ENCODE measurements at regions not wholly inside any gene's neighbourhood (a gene's known extent, or its start where the extent isn't known, plus 50 kb on each side); places are given as distances from the start of the nearest gene placed in this dataset.

DNA sequence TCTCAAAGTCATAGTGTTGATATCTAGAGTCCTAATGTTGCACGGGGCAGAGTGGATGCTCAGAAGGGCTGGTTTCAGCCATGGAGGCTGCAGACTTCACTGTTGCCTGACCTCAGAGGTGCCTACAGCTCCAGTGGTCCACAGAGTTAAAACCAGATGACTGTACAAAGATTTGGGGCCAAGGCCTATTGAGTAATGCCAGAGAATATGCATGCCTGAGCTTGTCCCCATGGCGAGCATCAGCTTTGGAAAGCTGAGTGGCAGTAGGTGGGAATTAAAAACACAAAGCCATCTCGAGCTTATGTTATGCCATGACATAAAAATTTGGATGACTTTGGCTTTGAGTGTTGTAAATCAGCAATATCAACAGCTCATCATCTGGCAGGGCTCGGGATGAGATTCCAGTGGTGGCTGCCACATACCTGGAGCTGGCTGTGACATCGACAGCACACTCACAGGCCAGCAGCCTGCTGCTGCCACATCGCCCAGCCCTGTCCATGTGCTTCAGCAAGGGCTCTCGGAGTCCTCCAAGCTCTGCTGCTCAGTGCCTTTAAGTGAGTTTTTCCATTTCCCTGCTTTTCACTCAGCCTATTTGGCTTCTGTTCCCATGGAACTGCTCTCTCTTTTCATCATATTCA lies 379.6 kb downstream of the TNS3 start:
- no peak overlapping the region for H3K4me3 ChIP-seq
- WGBS, 2 experiments (ENCODE audit: low coverage in 1 of 2, low lambda C conversion rate in 2 of 2, missing lambda C conversion rate in 2 of 2): 17 to 21% methylated on average over 7 of the region's 7 CpGs
- H3K4me1 ChIP-seq (ENCODE audit: insufficient read depth): peaks cover 6% of the 10 kb centered on the region; the same call in 1 of the 2 replicates
- no peak overlapping the region for H3K4me2 ChIP-seq (ENCODE audit: unreplicated experiment)
- H3K9ac ChIP-seq: no peak overlapping the region
- peak overlapping the region; percentile 62 for H2AFZ ChIP-seq
- H3F3A ChIP-seq (ENCODE audit: insufficient read depth): no peaks in the 10 kb centered on the region
- no peaks in the 10 kb centered on the region for H3K9me3 ChIP-seq (ENCODE audit: low read depth)
- DNase-seq: peak; percentile 46
- H3K27me3 ChIP-seq (replicated peaks; ENCODE audit: insufficient read depth): no peaks in the 10 kb centered on the region
- H4K20me1 ChIP-seq (ENCODE audit: insufficient read depth): no peaks in the 10 kb centered on the region
- no peaks in the 10 kb centered on the region for H3K79me2 ChIP-seq (ENCODE audit: insufficient read depth)
- H3K27ac ChIP-seq: no peak overlapping the region
- in situ Hi-C loops (cut with MboI): no loop called here
- TF ChIP-seq EZH2 (IDR thresholded peaks at IDR 0.05; ENCODE audit: insufficient read depth, poor library complexity, severe bottlenecking): no peak
- TF ChIP-seq EZH2phosphoT487 (IDR thresholded peaks at IDR 0.05; ENCODE audit: insufficient read depth, low read depth): no peak
- no peaks in the 10 kb centered on the region for H3K9me2 ChIP-seq (ENCODE audit: insufficient read depth)
- no peaks in the 10 kb centered on the region for H3K36me3 ChIP-seq (ENCODE audit: low read depth)

- in situ Hi-C loops (cut with MboI): loop anchor here (25.0 kb wide), 1 partner anchor 1286 kb away; the partner anchor contains the start of gene IGFBP3
- DNase-seq: peak; percentile 36
- no peak overlapping the region for H3K4me2 ChIP-seq (ENCODE audit: unreplicated experiment)
- no peaks in the 10 kb centered on the region for H3K79me2 ChIP-seq (ENCODE audit: insufficient read depth)
- H2AFZ ChIP-seq: no peak overlapping the region
- no peak overlapping the region for H3K27ac ChIP-seq
- no peaks in the 10 kb centered on the region for H3K9me2 ChIP-seq (ENCODE audit: insufficient read depth)
- H3K27me3 ChIP-seq (replicated peaks; ENCODE audit: insufficient read depth): no peaks in the 10 kb centered on the region
- TF ChIP-seq EZH2phosphoT487 (IDR thresholded peaks at IDR 0.05; ENCODE audit: insufficient read depth, low read depth) (no peak), EZH2 (IDR thresholded peaks at IDR 0.05; ENCODE audit: insufficient read depth, poor library complexity, severe bottlenecking) (no peak)
- no peak overlapping the region for H3K9ac ChIP-seq
- H3K4me1 ChIP-seq (ENCODE audit: insufficient read depth): peaks cover 6% of the 10 kb centered on the region; the same call in 1 of the 2 replicates
- no peaks in the 10 kb centered on the region for H3K9me3 ChIP-seq (ENCODE audit: low read depth)
- 100% methylated on average over 1 of the region's 1 CpG for WGBS, 2 experiments (ENCODE audit: low coverage in 1 of 2, low lambda C conversion rate in 2 of 2, missing lambda C conversion rate in 2 of 2)
- no peaks in the 10 kb centered on the region for H3K36me3 ChIP-seq (ENCODE audit: low read depth)
- no peaks in the 10 kb centered on the region for H3F3A ChIP-seq (ENCODE audit: insufficient read depth)
- no peak overlapping the region for H3K4me3 ChIP-seq
- no peaks in the 10 kb centered on the region for H4K20me1 ChIP-seq (ENCODE audit: insufficient read depth)
Measured at GRCh38 chr7:47198159-47198558, 383.8 kb downstream of the TNS3 start.

- H3K36me3 ChIP-seq (ENCODE audit: low read depth): no peaks in the 10 kb centered on the region
- H3K4me2 ChIP-seq (ENCODE audit: unreplicated experiment): no peak overlapping the region
- 80 to 83% methylated on average over 2 of the region's 2 CpGs for WGBS, 2 experiments (ENCODE audit: low coverage in 1 of 2, low lambda C conversion rate in 2 of 2, missing lambda C conversion rate in 2 of 2)
- no peaks in the 10 kb centered on the region for H3K27me3 ChIP-seq (replicated peaks; ENCODE audit: insufficient read depth)
- no peaks in the 10 kb centered on the region for H3K9me2 ChIP-seq (ENCODE audit: insufficient read depth)
- in situ Hi-C loops (cut with MboI): loop anchor here (25.0 kb wide), 1 partner anchor 1285 kb away; the partner anchor contains the start of gene IGFBP3
- no peaks in the 10 kb centered on the region for H3K9me3 ChIP-seq (ENCODE audit: low read depth)
- H4K20me1 ChIP-seq (ENCODE audit: insufficient read depth): no peaks in the 10 kb centered on the region
- H3K79me2 ChIP-seq (ENCODE audit: insufficient read depth): no peaks in the 10 kb centered on the region
- H3K4me3 ChIP-seq: no peak overlapping the region
- no peak overlapping the region for H2AFZ ChIP-seq
- H3K9ac ChIP-seq: no peak overlapping the region
- no peaks in the 10 kb centered on the region for H3F3A ChIP-seq (ENCODE audit: insufficient read depth)
- no peak overlapping the region for H3K27ac ChIP-seq
- no peak for DNase-seq
- H3K4me1 ChIP-seq (ENCODE audit: insufficient read depth): peaks cover 6% of the 10 kb centered on the region; the same call in 1 of the 2 replicates
- TF ChIP-seq EZH2 (IDR thresholded peaks at IDR 0.05; ENCODE audit: insufficient read depth, poor library complexity, severe bottlenecking) (no peak), EZH2phosphoT487 (IDR thresholded peaks at IDR 0.05; ENCODE audit: insufficient read depth, low read depth) (no peak)
Measured at GRCh38 chr7:47197486-47197885, 384.4 kb downstream of the TNS3 start.

DNA sequence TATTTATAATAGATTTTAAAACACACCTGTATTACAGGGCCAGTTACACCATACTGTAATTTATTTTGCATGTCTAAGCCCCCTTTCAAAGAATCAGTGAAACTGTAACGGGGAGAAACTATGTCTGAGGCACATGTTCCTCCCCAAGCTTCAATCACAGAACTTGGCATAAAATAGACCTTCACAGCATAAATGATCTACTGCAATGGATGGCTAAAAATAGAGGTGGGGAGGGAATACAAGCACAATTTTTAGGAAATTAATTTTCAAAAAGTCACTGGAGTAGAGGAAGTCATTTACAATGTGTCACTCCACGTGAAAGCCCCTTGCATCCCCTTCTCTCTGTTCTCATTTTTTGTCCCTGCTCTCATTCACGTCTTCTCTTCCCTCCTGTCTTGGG lies 385.2 kb downstream of the TNS3 start:
- TF ChIP-seq EZH2 (IDR thresholded peaks at IDR 0.05; ENCODE audit: insufficient read depth, poor library complexity, severe bottlenecking) (no peak), EZH2phosphoT487 (IDR thresholded peaks at IDR 0.05; ENCODE audit: insufficient read depth, low read depth) (no peak)
- in situ Hi-C loops (cut with MboI): loop anchor here (25.0 kb wide), 1 partner anchor 1284 kb away; the partner anchor contains the start of gene IGFBP3
- Histone ChIP-seq H3K4me2 (ENCODE audit: unreplicated experiment) (no peak overlapping the region), H3K9ac (no peak overlapping the region), H3K4me3 (no peak overlapping the region), H3K27me3 (replicated peaks; ENCODE audit: insufficient read depth) (no peaks in the 10 kb centered on the region), H3K79me2 (ENCODE audit: insufficient read depth) (no peaks in the 10 kb centered on the region), H3K9me3 (ENCODE audit: low read depth) (no peaks in the 10 kb centered on the region), H3K36me3 (ENCODE audit: low read depth) (no peaks in the 10 kb centered on the region), H3K27ac (no peak overlapping the region), H3K9me2 (ENCODE audit: insufficient read depth) (no peaks in the 10 kb centered on the region), H3F3A (ENCODE audit: insufficient read depth) (no peaks in the 10 kb centered on the region), H4K20me1 (ENCODE audit: insufficient read depth) (no peaks in the 10 kb centered on the region), H3K4me1 (ENCODE audit: insufficient read depth) (0 out of 2 replicates have a peak, but pooled peaks cover under 1% of the 10 kb centered on the region), H2AFZ (no peak overlapping the region)
- no peak for DNase-seq
- 85 to 86% methylated on average over 3 of the region's 3 CpGs for WGBS, 2 experiments (ENCODE audit: low coverage in 1 of 2, low lambda C conversion rate in 2 of 2, missing lambda C conversion rate in 2 of 2)

All from GM23248 (cell line).